GM12865 (cell line): ENCODE measurements at regions not wholly inside any gene's neighbourhood (a gene's known extent, or its start where the extent isn't known, plus 50 kb on each side); places are given as distances from the start of the nearest gene placed in this dataset.

Source experiments
- DNase-seq: peaks from one replicate; pipeline ENCODE4 v3.0.0; 2010; ENCODE audit warnings: low read depth
- H3K4me3 ChIP-seq: 2 replicates; pipeline ENCODE4 v1.5.1; 2011; ENCODE audit warnings: mild to moderate bottlenecking, low read depth, low read length, control low read depth
- TF ChIP-seq, protein P1 (sequence below): IDR thresholded peaks from 2 replicates; pipeline ENCODE4 v1.5.1; 2011; ENCODE audit warnings: low read length, control low read depth, low read depth, inconsistent platforms; ENCODE audit not compliant: insufficient read depth; ENCODE audit errors: missing control alignments

DNA sequence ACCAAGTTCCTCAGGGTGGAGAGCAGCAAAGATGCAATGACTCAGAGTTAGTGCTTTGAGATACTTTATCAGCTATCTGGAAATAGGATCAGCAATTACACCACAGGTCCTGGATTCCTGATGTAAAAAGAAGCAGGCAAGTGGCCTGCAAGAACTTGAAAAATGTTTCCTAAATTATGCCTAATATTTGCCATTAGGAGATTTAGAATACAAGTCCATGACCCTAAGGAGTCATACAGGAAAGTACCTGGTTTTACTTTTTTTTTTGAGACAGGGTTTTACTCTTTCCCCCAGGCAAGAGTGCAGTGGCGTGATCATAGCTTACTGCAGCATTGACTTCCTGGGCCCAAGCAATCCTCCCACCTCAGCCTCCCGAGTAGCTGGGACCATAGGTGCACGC is 78.8 kb upstream of the CRBN start:
- no peak overlapping the region for H3K4me3 ChIP-seq
- no peak for DNase-seq
- TF ChIP-seq, protein P1, sequence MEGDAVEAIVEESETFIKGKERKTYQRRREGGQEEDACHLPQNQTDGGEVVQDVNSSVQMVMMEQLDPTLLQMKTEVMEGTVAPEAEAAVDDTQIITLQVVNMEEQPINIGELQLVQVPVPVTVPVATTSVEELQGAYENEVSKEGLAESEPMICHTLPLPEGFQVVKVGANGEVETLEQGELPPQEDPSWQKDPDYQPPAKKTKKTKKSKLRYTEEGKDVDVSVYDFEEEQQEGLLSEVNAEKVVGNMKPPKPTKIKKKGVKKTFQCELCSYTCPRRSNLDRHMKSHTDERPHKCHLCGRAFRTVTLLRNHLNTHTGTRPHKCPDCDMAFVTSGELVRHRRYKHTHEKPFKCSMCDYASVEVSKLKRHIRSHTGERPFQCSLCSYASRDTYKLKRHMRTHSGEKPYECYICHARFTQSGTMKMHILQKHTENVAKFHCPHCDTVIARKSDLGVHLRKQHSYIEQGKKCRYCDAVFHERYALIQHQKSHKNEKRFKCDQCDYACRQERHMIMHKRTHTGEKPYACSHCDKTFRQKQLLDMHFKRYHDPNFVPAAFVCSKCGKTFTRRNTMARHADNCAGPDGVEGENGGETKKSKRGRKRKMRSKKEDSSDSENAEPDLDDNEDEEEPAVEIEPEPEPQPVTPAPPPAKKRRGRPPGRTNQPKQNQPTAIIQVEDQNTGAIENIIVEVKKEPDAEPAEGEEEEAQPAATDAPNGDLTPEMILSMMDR = no peak

DNA sequence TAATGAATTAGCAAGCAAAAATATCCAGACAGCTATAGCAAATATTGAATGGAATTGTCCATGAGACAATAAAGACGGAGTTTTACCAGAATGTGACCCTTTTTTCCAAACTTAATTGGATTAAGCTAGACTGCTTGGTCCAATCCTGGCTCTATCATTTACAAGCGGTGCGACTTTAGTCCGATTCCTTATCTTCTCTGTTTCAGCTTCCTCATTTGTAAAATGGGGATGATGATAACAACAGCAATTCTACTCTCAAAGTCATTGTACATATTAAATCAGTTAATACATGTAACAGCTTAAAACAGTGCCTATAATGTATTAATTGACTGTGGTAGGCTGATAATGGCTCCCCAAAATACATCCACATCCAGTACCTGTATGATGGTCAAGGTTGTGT is 62.1 kb upstream of the CRBN start:
- TF ChIP-seq, protein P1 = no peak
- no peak overlapping the region for H3K4me3 ChIP-seq
- no peak for DNase-seq

DNA sequence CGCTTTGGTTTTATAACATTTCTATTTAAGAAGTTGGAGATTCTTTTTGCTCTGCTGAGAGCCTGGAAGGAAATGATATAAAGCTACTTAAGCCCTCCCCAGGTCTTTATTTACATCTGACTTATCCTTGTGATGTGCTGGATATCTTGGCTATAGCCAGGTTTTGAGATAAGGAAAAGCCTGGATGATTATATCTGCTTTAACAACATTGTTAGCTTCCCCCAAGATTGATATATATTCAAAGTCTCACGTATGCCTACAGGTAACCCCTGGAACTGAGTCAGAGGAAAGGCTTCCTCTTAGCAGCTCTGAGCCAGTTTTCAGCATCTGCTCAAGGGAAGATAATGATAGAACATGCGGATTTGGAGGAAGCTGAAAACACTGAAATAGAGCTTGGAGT is 61.5 kb upstream of the CRBN start:
- H3K4me3 ChIP-seq = no peak overlapping the region
- TF ChIP-seq, protein P1 = no peak
- DNase-seq = no peak

DNA sequence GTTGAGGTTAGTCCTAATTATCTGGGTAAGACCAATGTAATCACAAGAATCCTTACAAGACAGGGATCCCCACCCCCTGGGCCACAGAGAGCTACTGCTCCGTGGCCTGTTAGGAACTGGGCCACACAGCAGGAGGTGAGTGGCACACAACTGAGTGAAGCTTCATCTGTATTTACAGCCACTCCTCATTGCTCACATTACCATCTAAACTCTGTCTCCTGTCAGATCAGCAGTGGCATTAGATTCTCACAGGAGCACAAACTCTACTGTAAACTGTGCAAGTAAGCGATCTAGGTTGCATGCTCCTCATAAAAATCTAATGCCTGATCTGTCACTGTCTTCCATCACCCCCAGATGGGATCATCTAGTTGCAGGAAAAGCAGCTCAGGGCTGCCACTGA is 58.5 kb upstream of the CRBN start:
- no peak overlapping the region for H3K4me3 ChIP-seq
- TF ChIP-seq, protein P1 = no peak
- no peak for DNase-seq

DNA sequence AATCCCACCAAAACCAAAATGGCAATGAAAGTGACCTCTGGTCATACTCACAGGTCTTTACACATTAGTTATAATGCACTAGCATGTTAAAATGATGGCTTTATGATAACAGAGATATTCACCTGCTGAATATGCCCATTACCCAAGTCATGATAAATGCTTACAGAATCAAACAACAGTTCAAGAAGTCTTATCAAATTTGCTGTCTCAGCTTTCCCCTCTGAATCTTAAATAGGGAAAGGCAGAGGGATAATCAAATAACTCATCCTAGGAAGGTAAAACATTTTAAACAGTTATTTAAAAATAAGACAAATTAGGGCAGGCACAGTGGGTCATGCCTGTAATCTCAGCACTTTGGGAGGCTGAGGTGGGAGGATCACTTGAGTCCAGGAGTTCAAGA is 52.8 kb upstream of the CRBN start:
- H3K4me3 ChIP-seq = no peak overlapping the region
- no peak for DNase-seq
- TF ChIP-seq, protein P1 = no peak
